ENCODE measurements at regions not wholly inside any gene's neighbourhood (a gene's known extent, or its start where the extent isn't known, plus 50 kb on each side); places are given as distances from the start of the nearest gene placed in this dataset.
"Not testable (repeated sequence)": the region's sequence is repeated elsewhere in the genome, so short reads cannot be mapped to it uniquely, and the experiment has no call there.

DNA sequence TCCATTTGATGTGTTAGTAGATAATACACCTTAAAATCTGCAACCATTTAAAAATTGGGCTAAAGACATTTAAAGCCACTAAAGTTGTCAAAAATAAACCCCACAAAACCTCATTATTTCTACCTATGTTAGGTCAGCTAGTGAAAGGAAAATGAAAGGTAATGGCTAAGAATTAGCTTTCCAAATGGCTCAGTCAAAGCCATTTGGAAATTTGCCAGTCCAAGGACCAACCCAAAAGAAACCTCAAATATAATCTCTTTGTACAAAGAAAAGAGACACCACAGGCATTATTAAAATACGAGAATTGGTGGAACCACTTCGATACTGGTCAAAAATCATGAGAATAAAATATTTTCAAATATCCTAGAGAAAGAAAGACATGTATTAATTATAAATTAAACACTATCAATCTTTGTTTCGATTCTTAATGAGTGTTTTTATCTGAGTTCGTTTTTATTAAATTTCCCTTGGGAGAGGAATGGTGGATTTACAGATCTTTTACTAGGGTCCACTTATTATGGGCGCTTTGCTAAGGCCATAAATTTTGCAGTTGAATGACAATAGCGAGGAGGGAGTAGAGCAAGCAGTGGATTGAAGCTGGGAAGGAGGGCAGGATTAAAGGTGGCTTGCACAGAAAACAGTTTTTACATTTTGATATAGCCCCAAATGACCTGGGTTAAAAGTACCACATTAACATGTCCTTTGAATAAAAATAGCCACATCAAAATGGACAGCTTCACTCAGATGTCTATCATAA, 116.8 kb upstream of the SHB start:
- DNase-seq (ENCODE audit: low read depth, low spot score) = no peak

- DNase-seq (ENCODE audit: low read depth, low spot score) = no peak
Measured at GRCh38 chr9:38183994-38184568, 115.1 kb upstream of the SHB start.

- no peak for DNase-seq (ENCODE audit: low read depth, low spot score)
Measured at GRCh38 chr9:38182321-38182720, 113.3 kb upstream of the SHB start.

DNA sequence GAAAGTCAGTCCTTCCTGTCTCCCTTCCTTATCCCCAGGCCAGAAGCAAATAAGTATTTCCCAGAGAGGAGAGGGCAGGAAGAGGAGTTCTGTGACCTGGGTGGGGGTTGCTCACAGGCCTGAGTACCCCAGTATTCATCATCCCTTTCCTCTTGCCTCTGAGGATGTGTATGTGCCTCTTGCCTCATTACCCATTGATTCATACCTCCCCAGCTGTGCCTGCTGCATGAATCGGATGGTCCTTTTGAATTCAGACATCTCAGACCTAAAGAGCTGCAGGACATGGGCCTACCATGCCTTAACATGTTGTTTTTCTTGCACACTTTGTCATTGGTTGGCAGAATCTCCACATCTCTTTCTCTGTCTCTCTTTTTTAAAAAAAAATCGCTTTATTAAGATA, 112.8 kb upstream of the SHB start:
- DNase-seq (ENCODE audit: low read depth, low spot score) = no peak

DNA sequence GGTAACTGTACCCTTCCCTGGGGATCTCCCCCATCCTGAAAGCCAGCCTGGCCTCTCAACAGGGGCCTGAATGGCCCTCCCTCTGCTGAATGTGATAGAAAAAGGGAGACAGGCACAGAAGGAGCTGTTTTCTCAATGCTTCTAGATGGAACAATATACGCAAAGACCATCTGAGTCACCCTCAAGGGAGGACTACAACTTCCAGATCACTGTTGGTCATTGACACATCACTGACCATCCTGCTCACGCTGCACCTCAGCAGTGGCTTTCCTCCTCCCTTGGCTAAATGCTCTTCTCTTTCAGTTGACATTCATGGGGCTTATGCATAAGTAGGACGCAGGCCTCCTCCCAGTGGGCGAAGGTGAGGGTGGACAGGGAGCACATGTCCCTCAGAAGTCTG, 112.2 kb upstream of the SHB start:
- DNase-seq (ENCODE audit: low read depth, low spot score) = no peak

- DNase-seq (ENCODE audit: low read depth, low spot score) = no peak
Measured at GRCh38 chr9:38180656-38181055, 111.6 kb upstream of the SHB start.

DNA sequence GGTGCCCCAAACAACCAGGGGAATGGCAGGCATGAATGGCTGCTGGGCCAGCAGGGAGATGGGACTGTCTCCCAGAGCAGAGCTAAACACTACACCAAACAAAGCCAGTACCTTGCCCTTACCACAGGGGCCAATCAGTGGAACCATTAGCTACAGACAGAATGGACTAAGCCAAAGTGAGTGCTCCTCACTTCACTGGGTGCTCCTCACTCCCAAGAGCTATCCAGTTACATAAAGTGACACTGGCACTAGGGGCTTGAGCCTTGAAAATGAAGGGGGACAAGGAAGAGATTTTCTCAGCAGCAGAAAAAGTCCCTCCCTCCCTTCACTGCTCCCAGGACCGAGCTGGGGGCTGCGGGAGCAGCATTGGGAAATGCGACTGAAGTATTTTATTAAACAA, 110.9 kb upstream of the SHB start:
- DNase-seq (ENCODE audit: low read depth, low spot score) = no peak

- DNase-seq (ENCODE audit: low read depth, low spot score) = no peak
Measured at GRCh38 chr9:38178237-38178636, 109.2 kb upstream of the SHB start.

DNA sequence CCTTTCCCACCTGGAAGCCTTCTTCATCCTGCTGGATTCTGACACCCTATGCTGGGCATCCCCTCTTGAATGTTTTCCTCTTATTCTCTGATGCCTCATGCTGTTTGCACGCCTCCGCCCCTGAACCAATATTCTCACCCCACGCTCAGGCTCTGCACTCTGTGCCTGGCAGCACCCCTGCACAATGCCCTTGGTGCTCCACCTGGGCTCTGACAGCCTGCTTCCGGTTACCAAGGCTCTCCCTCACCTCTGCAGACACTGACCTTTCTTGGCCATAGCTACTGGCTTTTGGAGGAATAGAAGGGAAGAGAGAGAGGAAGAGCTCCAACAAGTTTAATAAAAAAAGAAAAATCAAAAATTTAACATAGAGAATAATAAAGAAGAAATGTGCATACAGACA, 108.7 kb upstream of the SHB start:
- DNase-seq (ENCODE audit: low read depth, low spot score) = no peak

DNA sequence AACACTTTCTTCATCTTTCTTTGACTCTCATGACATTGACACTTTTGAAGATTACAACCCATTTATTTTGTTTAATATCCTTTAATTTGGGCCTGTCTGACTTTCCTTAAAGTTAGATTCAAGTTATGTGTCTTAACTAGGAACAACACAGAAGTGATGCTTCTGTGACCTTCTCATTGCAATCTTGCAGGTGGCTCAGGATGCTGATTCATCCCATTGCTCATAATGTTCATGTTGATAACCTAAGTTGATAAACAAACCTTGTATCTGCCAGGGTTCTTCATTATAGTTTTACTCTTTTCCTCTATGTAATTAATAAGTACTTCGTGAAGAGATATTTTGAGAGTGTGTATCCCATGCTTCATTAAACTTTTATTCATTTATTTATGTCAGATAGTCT, 107.2 kb upstream of the SHB start:
- no peak for DNase-seq (ENCODE audit: low read depth, low spot score)

DNA sequence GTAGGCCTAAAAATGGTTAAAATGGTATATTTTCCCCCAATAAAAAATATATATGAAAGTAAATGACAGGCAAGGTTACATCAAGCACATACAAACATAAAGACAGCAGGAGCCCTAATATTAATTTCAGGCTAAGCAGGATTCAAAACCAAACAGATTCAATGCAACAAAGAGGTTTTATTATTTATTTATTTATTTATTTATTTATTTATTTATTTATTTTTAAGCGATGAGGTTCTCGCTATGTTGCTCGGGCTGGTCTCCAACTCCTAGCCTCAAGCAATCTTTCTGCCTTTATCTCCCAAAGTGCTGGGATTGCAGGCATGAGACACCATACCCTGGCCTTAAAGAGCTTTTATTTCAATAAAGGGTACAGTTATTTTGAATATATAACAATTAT, 106.4 kb upstream of the SHB start:
- DNase-seq (ENCODE audit: low read depth, low spot score) = no peak

GRCh38 chr9:38172586-38172985, 103.6 kb upstream of the SHB start:
- DNase-seq (ENCODE audit: low read depth, low spot score) = peak; percentile 93

DNA sequence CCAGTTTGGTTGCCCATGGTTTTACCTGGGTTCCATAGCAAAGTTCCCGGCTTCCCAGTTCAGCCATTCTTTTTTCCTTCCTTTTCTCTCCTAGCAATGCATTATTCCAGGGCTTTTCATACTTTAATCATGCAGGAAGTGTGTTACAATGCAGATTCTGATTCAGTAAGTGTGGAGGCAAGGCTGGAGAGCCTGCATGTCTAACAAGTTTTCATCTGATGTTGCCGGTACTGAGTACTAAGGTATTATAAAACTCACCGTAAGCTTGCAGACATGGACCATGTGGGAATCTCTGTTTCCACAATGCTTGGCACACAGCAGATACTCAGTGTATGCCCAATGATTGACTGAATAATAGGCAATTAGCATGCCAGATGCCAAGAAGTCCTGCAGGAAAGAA, 102.9 kb upstream of the SHB start:
- DNase-seq (ENCODE audit: low read depth, low spot score) = no peak

DNA sequence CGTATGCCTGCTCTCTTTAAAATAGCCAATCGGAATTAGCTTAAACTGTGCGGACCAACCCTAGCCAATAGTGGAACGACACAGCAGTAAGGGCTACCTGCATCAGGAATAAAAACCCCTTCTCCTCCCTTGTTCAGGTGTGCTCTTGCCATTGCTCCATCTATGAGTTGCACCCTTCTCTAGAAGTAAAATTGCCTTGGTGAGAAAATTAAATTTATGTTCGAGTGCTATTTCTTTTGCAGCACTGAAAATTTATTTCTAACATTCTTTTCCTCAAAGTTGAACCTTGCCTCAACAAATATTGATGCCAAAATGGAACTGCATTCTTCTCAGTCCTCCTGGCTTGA, 102.5 kb upstream of the SHB start:
- no peak for DNase-seq (ENCODE audit: low read depth, low spot score)

DNA sequence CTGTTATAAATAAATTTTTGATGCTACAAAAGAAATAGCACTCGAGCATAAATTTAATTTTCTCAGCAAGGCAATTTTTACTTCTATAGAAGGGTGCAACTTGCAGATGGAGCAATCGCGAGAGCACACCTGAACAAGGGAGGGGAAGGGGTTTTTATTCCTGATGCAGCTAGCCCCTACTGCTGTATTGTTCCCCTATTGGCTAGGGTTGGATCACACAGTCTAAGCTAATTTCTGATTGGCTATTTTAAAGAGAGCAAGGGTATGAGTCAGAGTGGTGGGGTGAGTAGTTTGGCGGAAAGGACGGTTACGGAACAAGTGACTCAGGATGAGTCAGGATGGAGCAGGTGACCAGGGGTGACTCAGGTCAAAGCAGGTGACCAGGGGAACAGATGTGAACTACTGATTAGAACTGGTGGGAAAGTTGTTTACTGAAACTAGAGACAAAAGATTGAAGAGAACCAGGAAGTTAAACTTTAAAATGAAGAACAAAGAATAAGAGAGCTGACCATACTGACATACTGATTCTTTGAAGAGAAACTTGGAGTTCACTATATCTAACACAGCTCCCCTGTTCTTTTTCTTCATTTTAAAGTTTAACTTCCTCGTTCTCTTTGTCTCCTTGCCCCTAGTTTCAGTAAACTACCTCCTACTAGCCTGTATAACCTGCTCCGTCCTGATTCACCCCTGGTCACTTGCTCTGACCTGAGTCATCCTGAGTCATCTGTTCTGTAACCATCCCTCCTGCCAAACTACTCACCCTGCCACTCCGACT, 101.9 kb upstream of the SHB start:
- DNase-seq (ENCODE audit: low read depth, low spot score) = peak; percentile 72

DNA sequence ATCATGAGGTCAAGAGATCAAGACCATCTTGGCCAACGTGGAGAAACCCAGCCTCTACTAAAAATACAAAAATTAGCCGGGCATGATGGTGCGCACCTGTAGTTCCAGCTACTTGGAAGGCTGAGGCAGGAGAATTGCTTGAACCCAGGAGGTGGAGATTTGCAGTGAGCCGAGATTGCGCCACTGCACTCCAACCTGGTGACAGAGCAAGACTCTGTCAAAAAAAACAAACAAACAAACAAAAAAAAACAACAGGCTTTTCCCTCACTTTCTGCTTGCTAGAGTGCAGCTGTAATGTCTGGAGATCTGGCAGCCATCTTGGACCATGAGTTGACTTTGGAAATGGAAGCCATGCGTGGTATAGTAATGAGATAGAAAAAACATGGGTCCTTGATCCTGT, 101.1 kb upstream of the SHB start:
- not testable (repeated sequence) for DNase-seq (ENCODE audit: low read depth, low spot score)

DNA sequence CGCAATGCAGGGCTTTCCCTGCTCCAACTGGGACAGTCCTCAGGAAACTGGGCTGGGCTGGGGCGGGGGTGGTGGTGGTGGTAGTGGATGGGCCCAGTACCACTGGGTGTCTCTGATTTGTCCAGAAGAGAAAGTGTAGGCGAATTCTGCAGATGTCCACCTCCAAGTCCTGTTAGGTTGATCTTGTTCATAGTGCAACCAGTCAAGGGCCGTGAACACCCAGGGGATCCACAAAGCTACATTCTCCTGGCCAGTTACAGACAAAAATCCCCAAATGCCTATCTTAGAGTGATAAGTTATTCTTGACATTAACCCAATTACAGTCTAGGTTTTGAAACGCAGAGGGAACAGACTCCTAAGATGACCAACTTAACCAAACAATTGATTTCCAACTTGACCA, 97.5 kb upstream of the SHB start:
- DNase-seq (ENCODE audit: low read depth, low spot score) = no peak

DNA sequence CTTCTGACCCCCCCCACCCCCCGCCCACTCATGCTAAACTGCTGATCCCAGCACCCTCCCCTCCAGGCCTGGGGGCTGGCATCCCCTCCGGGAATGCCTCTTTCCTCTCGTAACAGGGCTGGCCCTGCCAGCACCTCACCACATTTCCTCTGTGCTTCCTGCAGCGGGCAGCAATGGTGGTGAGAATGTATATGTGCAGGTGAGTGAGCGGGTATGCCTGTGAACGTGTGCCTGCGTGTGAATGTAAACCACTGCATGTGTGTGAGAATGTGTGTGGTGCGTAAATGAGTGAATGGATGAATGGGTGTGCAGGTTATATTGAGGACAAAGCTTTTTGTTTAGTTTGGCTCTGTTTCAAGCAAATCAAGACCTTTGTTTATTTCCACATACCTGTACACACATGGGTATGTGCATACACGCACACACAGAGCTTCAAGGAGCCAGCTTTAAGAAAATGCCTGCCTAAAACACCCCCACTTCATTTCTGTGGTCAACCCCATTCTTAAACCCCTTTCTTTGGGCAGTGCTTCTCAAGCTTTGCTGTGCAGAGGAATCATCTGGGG, 95.7 kb upstream of the SHB start:
- no peak for DNase-seq (ENCODE audit: low read depth, low spot score)

- no peak for DNase-seq (ENCODE audit: low read depth, low spot score)
Measured at GRCh38 chr9:38163518-38163917, 94.5 kb upstream of the SHB start.

GRCh38 chr9:38162332-38163211, 93.5 kb upstream of the SHB start:
- DNase-seq (ENCODE audit: low read depth, low spot score) = no peak

GRCh38 chr9:38160613-38161215, 91.7 kb upstream of the SHB start:
- DNase-seq (ENCODE audit: low read depth, low spot score) = peak; percentile 69

Measured in ELF-1 (cell line).